SK-N-SH (cell line): ENCODE measurements at regions not wholly inside any gene's neighbourhood (a gene's known extent, or its start where the extent isn't known, plus 50 kb on each side); places are given as distances from the start of the nearest gene placed in this dataset.

Experiments used
- CTCF ChIA-PET: fragments of 300-600, 350-600 bp; formaldehyde crosslinking; extraction: SDS; loops from one replicate; lab custom pipeline; 2021; lab: Yijun Ruan, JAX
- POLR2A ChIA-PET: fragments of 350-600 bp; sonication (Branson Sonifier 250); formaldehyde crosslinking; extraction: SDS; loops from one replicate; lab custom pipeline; 2020; ENCODE audit warnings: antibody characterized with exemption, inconsistent platforms; lab: Yijun Ruan, JAX
- DNase-seq: peaks from one replicate; pipeline ENCODE4 v3.0.0; 2012
- H2AFZ ChIP-seq: fragments of 200-600 bp; sonication (generic); 2 replicates; pipeline ENCODE4 v1.8.1; 2016; ENCODE audit warnings: antibody characterized with exemption, mild to moderate bottlenecking, low read depth
- H3F3A ChIP-seq: fragments of 200-600 bp; sonication (generic); replicated peaks from 2 replicates; pipeline ENCODE3; 2016; ENCODE audit warnings: antibody characterized with exemption, mild to moderate bottlenecking; ENCODE audit not compliant: insufficient read depth
- H3K27ac ChIP-seq, 2 experiments: fragments of 200-500 bp in 1 of 2; fragments of 200-600 bp in 1 of 2; sonication (Bioruptor generic) in 1 of 2; sonication (generic), shearing (Covaris generic) in 1 of 2; 2 replicates each; pipeline versions ENCODE4 v1.5.1 to v1.6.1; 2014 to 2016; ENCODE audit warnings: low read depth in 2 of 2, inconsistent platforms in 1 of 2, low read length in 1 of 2, mild to moderate bottlenecking in 1 of 2, mixed read lengths in 1 of 2
- H3K27me3 ChIP-seq: fragments of 200-600 bp; sonication (generic), shearing (Covaris generic); 2 replicates; pipeline ENCODE4 v1.6.1; 2016; ENCODE audit warnings: mixed run types; ENCODE audit not compliant: insufficient read depth
- H3K36me3 ChIP-seq, 2 experiments: fragments of 200-500 bp in 1 of 2; fragments of 200-600 bp in 1 of 2; sonication (Bioruptor generic) in 1 of 2; sonication (generic) in 1 of 2; replicated peaks in 1 of 2; 2 replicates each; pipeline versions ENCODE3 to v1.5.1; 2014 to 2016; ENCODE audit warnings: low read length in 1 of 2, mild to moderate bottlenecking in 1 of 2; ENCODE audit not compliant: insufficient read depth in 2 of 2, control insufficient read depth in 1 of 2
- H3K4me1 ChIP-seq, 2 experiments: fragments of 200-500 bp in 1 of 2; fragments of 200-600 bp in 1 of 2; sonication (Bioruptor generic) in 1 of 2; sonication (generic), shearing (Covaris generic) in 1 of 2; 2 replicates each; pipeline versions ENCODE4 v1.5.1 to v1.6.1; 2014 to 2016; ENCODE audit warnings: low read depth in 1 of 2, low read length in 1 of 2, mixed run types in 1 of 2; ENCODE audit not compliant: insufficient read depth in 2 of 2, control insufficient read depth in 1 of 2
- H3K4me2 ChIP-seq: fragments of 200-600 bp; sonication (generic), shearing (Covaris generic); 2 replicates; pipeline ENCODE4 v1.6.1; 2017; ENCODE audit warnings: mixed run types
- H3K4me3 ChIP-seq, 2 experiments: fragments of 200-500 bp in 1 of 2; fragments of 200-600 bp in 1 of 2; sonication (Bioruptor generic) in 1 of 2; sonication (generic), shearing (Covaris generic) in 1 of 2; 2 replicates each; pipeline versions ENCODE4 v1.5.1 to v1.8.1; 2014 to 2016; ENCODE audit warnings: low read depth in 2 of 2, inconsistent platforms in 1 of 2, low read length in 1 of 2, mild to moderate bottlenecking in 1 of 2, mixed read lengths in 1 of 2, moderate library complexity in 1 of 2
- H3K79me2 ChIP-seq: fragments of 200-600 bp; sonication (generic); 2 replicates; pipeline ENCODE4 v1.8.1; 2017; ENCODE audit warnings: mild to moderate bottlenecking; ENCODE audit not compliant: insufficient read depth
- H3K9ac ChIP-seq: fragments of 200-600 bp; sonication (generic); 2 replicates; pipeline ENCODE4 v1.6.1; 2017; ENCODE audit warnings: mixed run types
- H3K9me2 ChIP-seq: fragments of 200-600 bp; sonication (generic); 2 replicates; pipeline ENCODE4 v1.6.1; 2017; ENCODE audit warnings: mixed run types
- H3K9me3 ChIP-seq: fragments of 200-600 bp; sonication (generic); 2 replicates; pipeline ENCODE4 v1.6.1; 2017; ENCODE audit warnings: mixed run types, mild to moderate bottlenecking, moderate library complexity
- H4K20me1 ChIP-seq: fragments of 200-600 bp; sonication (generic); 2 replicates; pipeline ENCODE4 v1.6.1; 2017; ENCODE audit warnings: mild to moderate bottlenecking, mixed run types; ENCODE audit not compliant: insufficient read depth
- CTCF ChIP-seq: fragments of 200-600 bp; sonication (generic); IDR thresholded peaks from 2 replicates; pipeline ENCODE4 v1.6.1; 2017; ENCODE audit warnings: antibody characterized with exemption, mild to moderate bottlenecking, moderate library complexity
- EZH2phosphoT487 ChIP-seq: fragments of 200-600 bp; sonication (generic); IDR thresholded peaks from 2 replicates; pipeline ENCODE4 v1.6.1; 2017; ENCODE audit warnings: low read depth, mixed run types, mild to moderate bottlenecking, antibody characterized with exemption, moderate library complexity, borderline replicate concordance
- FOSL2 ChIP-seq: IDR thresholded peaks from 2 replicates; pipeline ENCODE4 v1.4.0; 2012; ENCODE audit warnings: low read depth, mild to moderate bottlenecking, moderate library complexity, borderline replicate concordance
- FOXJ3 ChIP-seq: sonication (generic); formaldehyde crosslinking; IDR thresholded peaks from 2 replicates; pipeline ENCODE4 v1.5.1; 2020; ENCODE audit warnings: mild to moderate bottlenecking, missing genetic modification reagents
- GATA2 ChIP-seq: sonication (generic); formaldehyde crosslinking; IDR thresholded peaks from 2 replicates; pipeline ENCODE4 v1.5.0; 2020; ENCODE audit warnings: mild to moderate bottlenecking, missing genetic modification reagents
- IRF3 ChIP-seq: fragments of 150-350 bp; IDR thresholded peaks from 2 replicates; pipeline ENCODE4 v1.6.1; 2016; ENCODE audit warnings: mild to moderate bottlenecking, low read depth, low read length
- JUND ChIP-seq: IDR thresholded peaks from 2 replicates; pipeline ENCODE4 v1.4.0; 2012
- MAX ChIP-seq: IDR thresholded peaks from 2 replicates; pipeline ENCODE4 v1.4.0; 2012; ENCODE audit warnings: low read depth
- MXI1 ChIP-seq: IDR thresholded peaks from 2 replicates; pipeline ENCODE4 v1.6.1; 2012; ENCODE audit warnings: mild to moderate bottlenecking, low read depth, low read length, improper control_type of control experiment
- NFIC ChIP-seq: IDR thresholded peaks from 2 replicates; pipeline ENCODE4 v1.4.0; 2012; ENCODE audit warnings: borderline replicate concordance
- POLR2AphosphoS5 ChIP-seq: IDR thresholded peaks from 2 replicates; pipeline ENCODE4 v1.6.1; 2012; ENCODE audit warnings: low read depth, low read length
- REST ChIP-seq: IDR thresholded peaks from 2 replicates; pipeline ENCODE4 v1.6.1; 2012; ENCODE audit warnings: mild to moderate bottlenecking, low read depth, low read length, moderate library complexity
- SIN3A ChIP-seq: IDR thresholded peaks from 2 replicates; pipeline ENCODE4 v1.6.1; 2012; ENCODE audit warnings: low read depth, mild to moderate bottlenecking, low read length, moderate library complexity, borderline replicate concordance
- SMC3 ChIP-seq: IDR thresholded peaks from 2 replicates; pipeline ENCODE4 v1.6.1; 2012; ENCODE audit warnings: low read depth, low read length, improper control_type of control experiment
- WGBS: methylation state at CpG from one replicate; pipeline ENCODE4 v1.1.6; 2017; ENCODE audit warnings: low lambda C conversion rate; 5-methylcytosine and 5-hydroxymethylcytosine counted together
- TF ChIP-seq, protein P1 (sequence below): IDR thresholded peaks from 2 replicates; pipeline ENCODE4 v1.4.0; 2012; ENCODE audit warnings: low read depth, borderline replicate concordance

- H3F3A ChIP-seq = no peaks in the 10 kb centered on the region
- no peak overlapping the region for H3K27ac ChIP-seq
- H3K27me3 ChIP-seq = no peaks in the 10 kb centered on the region
- TF ChIP-seq FOSL2 = peak; percentile 84
- TF ChIP-seq JUND = peak; percentile 55
- peak; percentile 92 for TF ChIP-seq MAX
- TF ChIP-seq, protein P1, sequence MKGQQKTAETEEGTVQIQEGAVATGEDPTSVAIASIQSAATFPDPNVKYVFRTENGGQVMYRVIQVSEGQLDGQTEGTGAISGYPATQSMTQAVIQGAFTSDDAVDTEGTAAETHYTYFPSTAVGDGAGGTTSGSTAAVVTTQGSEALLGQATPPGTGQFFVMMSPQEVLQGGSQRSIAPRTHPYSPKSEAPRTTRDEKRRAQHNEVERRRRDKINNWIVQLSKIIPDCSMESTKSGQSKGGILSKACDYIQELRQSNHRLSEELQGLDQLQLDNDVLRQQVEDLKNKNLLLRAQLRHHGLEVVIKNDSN = peak; percentile 81
- no peak for TF ChIP-seq GATA2 (CRISPR knock-in tag)
- no peak for TF ChIP-seq POLR2AphosphoS5
- no peak for TF ChIP-seq FOXJ3 (CRISPR knock-in tag)
- TF ChIP-seq, all 33 proteins: peak for 4
- Histone ChIP-seq H3K4me3 (no peak overlapping the region), H3K4me1 (peaks cover 6 to 9% of the 10 kb centered on the region in 2 experiments; a peak in 2 of 4 replicates), H3K36me3 (no peaks in the 10 kb centered on the region), H3K79me2 (no peaks in the 10 kb centered on the region), H4K20me1 (no peaks in the 10 kb centered on the region), H3K9me3 (no peaks in the 10 kb centered on the region), H3K4me2 (peak overlapping the region; percentile 52), H3K9ac (no peak overlapping the region), H2AFZ (peak overlapping the region; percentile 67; the same call in 1 of the 2 replicates), H3K9me2 (no peaks in the 10 kb centered on the region)
- ChIA-PET CTCF (interaction anchor here (1.4 kb wide), 1 partner anchor 141 kb away, joined by 3 read pairs; no protein-coding TSS in a partner anchor), POLR2A (no interaction called here)
- 62% methylated on average over 11 of the region's 13 CpGs for WGBS
- no peak for DNase-seq
These were observed 57.9 kb upstream of the FMOD start for GRCh38 chr1:203408486-203409481.

DNA sequence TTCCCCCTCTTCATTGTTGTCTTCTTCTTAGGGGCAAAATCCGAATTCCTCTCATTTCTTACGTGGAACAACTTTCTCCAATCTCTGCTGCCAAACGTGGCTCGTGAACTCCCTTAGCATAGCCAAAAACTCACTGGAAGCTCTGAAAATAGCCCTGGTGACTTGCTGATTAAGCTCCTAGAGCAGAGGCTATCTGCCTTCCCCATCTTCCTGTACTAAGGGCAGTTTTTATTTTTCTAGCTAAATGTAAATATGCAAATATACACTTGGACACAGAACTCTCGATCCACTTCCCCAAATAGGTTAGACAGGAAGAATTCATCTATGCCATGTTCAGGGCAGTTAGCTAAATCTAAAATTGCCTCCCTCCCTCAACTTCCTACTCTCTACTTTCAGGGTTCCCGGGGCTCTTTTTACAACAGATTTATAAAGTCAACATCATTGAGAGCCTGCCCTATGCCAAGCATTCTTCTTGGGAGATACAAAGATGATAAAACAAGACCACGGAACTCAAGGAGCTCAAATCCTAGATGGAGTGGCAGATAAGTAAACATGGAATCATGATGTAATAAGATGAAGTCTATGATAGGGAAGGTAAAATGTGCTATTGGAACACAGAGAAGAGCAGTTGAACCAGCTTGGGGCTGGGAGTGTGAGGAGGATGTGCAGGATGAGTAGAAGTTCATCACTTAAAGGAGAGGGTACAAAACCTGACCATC is 59.4 kb upstream of the FMOD start:
- no peaks in the 10 kb centered on the region for H3K36me3 ChIP-seq
- no peak overlapping the region for H2AFZ ChIP-seq
- no peaks in the 10 kb centered on the region for H3K27me3 ChIP-seq
- no peak overlapping the region for H3K27ac ChIP-seq
- no peak for TF ChIP-seq FOXJ3 (CRISPR knock-in tag)
- no peak for TF ChIP-seq NFIC
- no peak for TF ChIP-seq MXI1
- no peak for TF ChIP-seq REST
- no peak for TF ChIP-seq SIN3A
- no peak for TF ChIP-seq CTCF
- TF ChIP-seq SMC3 = no peak
- TF ChIP-seq IRF3 = no peak
- TF ChIP-seq EZH2phosphoT487 = no peak
- CTCF ChIA-PET = interaction anchor here (0.8 to 1.5 kb wide), 4 partner anchors 8 to 143 kb away, joined by 3 read pairs; no protein-coding TSS in a partner anchor
- no peak overlapping the region for H3K4me2 ChIP-seq
- DNase-seq = no peak
- H3K9me3 ChIP-seq = no peaks in the 10 kb centered on the region
- no peaks in the 10 kb centered on the region for H3K79me2 ChIP-seq
- no peak overlapping the region for H3K9ac ChIP-seq
- 46% methylated on average over 7 of the region's 7 CpGs for WGBS
- POLR2A ChIA-PET = no interaction called here
- H4K20me1 ChIP-seq = no peaks in the 10 kb centered on the region
- peaks cover 6 to 9% of the 10 kb centered on the region in 2 experiments; a peak in 2 of 4 replicates for H3K4me1 ChIP-seq
- no peaks in the 10 kb centered on the region for H3K9me2 ChIP-seq
- no peak overlapping the region for H3K4me3 ChIP-seq
- no peaks in the 10 kb centered on the region for H3F3A ChIP-seq
